HG02571 (cell line): ENCODE measurements at regions not wholly inside any gene's neighbourhood (a gene's known extent, or its start where the extent isn't known, plus 50 kb on each side); places are given as distances from the start of the nearest gene placed in this dataset.
"Not testable (repeated sequence)": the region's sequence is repeated elsewhere in the genome, so short reads cannot be mapped to it uniquely, and the experiment has no call there.

Source experiments
- ATAC-seq: cut with Tn5 transposase; IDR thresholded peaks from one replicate; pipeline ENCODE4 v1.9.1; 2021; ENCODE audit warnings: mild to moderate bottlenecking, moderate library complexity; ENCODE audit not compliant: unreplicated experiment

DNA sequence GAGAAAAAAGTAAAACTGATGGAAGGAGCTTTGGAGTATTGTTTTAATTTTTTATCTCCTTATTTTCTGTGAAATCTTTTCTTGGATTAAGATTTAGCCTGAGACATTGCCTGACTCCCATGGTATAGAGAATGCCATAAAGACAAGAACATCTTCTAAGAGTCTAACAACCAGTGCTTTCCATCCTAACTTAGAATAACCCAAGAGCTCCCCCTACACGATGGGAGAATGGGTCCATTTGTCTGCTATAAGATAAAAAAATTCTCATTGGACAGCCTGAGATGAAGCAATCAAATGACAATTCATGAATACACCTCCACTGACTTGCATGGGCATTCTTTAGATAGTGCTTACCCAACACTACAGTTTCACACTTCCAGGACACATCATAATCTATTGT, 478.1 kb downstream of the TTLL7 start:
- ATAC-seq, result no peak

GRCh38 chr1:83516369-83516768, 482.6 kb downstream of the TTLL7 start:
- ATAC-seq, result no peak

GRCh38 chr1:83515578-83516154, 483.3 kb downstream of the TTLL7 start:
- no peak for ATAC-seq

GRCh38 chr1:83512373-83513193, 486.3 kb downstream of the TTLL7 start:
- no peak for ATAC-seq

GRCh38 chr1:83511146-83511726, 487.7 kb downstream of the TTLL7 start:
- no peak for ATAC-seq

DNA sequence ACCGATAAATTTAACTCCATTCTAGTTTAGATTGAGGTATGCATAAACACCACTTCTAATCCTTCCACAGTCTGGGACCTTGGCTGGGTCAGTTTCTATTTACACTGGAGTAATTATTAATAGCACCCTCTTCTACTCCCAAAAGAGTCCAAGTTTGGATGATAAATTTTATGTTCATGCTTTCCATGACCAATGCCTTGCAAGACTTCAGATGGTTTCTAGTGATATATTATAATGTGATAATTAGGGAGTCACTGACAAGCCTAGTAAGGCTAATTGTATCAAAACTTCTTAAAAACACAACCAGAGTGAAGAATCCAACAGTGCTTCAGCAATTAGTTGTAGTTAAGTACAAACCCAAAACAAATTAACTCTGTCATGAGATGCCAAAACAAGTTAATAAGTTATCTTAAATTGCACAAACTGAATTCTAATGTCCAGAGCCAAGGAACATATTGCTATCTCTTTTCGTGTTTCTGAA, 489.6 kb downstream of the TTLL7 start:
- ATAC-seq, result no peak

- peak; percentile 87 for ATAC-seq
Measured at GRCh38 chr1:83508485-83509151, 490.3 kb downstream of the TTLL7 start.

DNA sequence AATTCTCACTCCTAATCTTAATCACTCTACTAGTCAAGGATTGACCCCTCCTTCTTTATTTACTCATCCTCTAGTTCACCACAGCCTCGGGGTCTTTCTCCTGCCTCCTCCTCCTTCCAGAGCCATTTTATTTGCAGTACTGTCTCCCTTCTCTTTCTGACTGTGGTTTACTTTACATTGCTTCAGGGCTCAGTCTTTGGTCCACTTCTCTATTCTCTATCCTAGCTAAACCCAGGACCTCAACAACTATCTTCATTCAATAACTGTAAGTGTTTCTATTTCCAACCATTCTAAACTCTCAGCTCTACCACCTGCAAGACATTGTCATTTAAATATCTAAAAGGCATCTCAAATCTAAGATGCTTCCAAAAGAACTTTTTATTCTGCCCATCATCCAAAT, 493.8 kb downstream of the TTLL7 start:
- no peak for ATAC-seq

- no peak for ATAC-seq
Measured at GRCh38 chr1:83503153-83503552, 495.8 kb downstream of the TTLL7 start.

DNA sequence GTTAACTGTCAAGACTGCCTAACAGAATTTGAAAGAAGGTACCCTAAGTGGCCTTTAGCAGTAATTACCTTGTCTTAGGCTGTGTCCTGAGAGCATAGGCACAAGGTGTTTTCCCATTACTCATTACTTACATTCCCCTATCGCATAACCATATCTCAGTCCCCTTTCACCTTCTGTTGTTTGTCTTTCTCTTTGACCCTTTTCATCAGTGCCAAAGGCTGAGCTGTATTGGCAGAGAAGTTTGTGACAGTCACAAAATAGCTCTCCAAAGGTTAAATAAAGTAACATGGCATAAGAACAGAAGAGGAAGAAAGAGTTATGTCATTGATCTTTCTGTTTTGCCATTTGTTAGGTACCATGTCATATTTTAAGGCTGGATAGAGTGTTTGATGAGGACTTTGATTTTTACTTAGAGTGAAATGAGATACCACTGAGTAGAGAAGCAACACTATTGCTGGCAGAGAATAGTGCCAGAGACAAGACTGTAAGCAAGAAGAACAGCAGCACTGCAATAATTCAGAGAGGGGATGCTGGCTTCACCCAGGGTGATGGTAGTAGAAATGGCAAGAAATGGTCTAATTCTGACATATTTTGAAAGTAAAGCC, 497.8 kb downstream of the TTLL7 start:
- peak; percentile 91 for ATAC-seq

DNA sequence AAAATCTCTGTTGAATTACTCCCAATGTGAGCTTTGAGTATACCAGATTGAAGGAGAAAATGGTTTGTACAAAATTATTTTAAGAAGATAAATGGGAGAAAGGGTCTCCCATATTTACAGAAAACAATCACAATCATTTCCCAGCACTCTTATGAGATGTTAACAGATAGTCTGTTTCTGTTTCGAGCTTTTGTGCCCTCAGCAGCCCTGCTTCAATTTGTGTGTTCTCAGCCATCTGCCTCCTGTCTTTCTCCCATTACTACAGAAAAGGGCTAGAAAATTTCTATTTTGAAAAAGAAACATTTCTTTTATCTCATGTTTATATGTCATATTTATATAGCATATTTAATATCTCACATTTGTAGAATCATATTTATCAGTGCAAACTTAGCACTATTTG, 498.4 kb downstream of the TTLL7 start:
- no peak for ATAC-seq

GRCh38 chr1:83499998-83500397, 498.9 kb downstream of the TTLL7 start:
- peak; percentile 50 for ATAC-seq

GRCh38 chr1:83497563-83497962, 501.4 kb downstream of the TTLL7 start:
- no peak for ATAC-seq

DNA sequence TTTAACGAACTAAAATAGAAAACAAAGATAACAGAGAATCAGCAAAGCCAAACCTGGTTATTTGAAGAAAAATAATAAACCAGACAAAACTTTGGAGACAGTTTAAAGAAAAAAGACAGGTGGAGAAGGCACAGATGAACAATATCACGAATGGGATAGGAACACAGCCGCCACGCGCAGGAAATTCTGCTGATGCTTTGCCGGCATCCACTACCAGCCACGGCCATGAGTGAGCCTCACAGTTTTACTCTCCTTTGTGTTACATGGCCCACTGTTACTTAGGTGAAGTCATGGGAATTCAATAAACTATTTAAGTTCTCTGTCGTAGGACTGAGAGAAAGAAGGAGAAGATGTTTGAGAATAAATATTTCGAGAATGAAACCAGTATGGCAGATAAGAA, 503.4 kb downstream of the TTLL7 start:
- no peak for ATAC-seq

DNA sequence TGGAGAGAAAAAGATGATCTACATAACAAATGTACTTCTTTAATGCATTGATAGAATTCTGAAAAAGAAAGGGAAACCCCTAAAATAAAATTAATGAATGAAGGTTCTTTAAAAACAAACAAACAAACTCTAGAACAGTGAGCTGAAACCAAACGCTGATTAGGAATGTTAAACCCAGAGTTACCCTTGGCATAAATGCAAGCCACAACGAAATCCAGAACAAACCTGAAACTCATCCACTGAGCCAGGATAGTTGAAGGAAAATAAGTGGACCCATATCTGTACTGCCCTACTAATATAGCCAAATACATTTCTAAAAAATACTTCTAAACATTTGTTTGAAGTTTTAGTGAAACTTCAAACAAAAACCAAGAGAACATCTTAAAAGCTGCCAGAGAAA, 505.3 kb downstream of the TTLL7 start:
- no peak for ATAC-seq

DNA sequence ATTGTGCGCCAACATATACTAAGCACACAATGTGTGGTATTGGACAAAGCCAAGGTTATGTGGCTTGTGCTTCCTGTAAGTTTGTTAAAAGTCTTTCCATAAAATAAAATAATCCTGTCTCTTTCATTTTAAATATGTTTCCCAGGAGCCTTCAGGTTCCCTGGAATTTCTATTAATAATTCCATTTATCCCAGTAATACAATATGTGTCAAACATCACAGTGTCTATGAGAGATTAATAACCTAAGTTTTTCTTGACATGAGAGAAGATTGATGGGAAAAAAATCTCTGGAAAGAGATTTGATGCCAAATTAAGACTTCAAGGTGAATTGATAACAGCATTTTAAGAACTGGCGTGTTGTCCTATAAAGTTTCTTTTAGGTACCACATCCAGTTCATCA, 507.0 kb downstream of the TTLL7 start:
- no peak for ATAC-seq

DNA sequence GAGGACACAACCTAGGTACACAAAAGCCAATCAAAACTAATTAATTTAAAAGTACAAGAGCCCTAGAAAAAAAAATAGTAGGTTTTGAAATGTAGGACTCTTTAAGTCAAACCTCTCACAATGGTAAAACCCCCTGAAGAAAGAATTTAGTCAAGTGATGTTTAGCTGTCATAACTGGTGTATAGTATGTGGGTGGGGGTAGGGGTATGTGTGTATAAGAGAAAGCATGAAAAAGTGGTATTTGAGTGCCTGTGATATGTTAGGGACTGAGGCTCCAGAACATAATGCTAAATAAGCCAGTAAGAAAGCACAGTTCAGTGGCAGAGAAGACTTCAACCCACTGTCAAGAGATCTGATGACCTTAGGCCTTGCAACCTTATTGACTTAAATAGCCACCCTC, 507.9 kb downstream of the TTLL7 start:
- no peak for ATAC-seq

GRCh38 chr1:83488105-83488504, 510.8 kb downstream of the TTLL7 start:
- ATAC-seq, result peak; percentile 92

- ATAC-seq, result peak; percentile 34
Measured at GRCh38 chr1:83487460-83487859, 511.5 kb downstream of the TTLL7 start.

DNA sequence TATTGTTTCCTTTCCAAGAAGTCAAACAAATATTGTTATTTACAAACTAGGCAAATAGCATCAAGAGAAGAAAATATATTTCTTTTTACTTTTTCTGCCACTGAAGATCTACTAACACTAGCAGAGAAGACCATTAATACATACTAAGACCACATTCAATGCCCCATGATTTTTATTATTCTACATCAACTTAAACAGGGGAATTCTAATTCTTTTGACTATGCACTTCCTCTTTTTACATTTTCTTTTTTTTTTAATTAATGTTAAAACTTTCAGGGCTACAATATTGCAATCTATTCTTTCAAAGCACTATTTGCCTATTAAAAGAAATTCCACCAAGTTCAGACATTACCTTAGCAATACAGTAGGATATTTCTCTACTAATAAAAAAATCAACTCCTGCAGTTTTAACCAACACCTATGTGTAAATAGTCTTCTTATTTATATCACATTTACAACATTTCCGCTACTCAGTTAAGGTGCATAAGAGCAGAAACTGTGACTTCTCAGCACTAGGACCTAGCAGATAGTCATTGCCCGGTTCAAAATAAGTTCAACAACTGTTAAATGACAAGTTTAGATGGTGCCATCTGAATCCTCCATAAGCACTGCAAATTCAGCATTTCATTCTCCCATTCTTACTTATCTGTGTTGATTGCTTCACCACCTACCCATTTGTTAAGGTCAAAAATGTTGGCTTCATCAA, 513.5 kb downstream of the TTLL7 start:
- ATAC-seq, result peak; percentile 13

DNA sequence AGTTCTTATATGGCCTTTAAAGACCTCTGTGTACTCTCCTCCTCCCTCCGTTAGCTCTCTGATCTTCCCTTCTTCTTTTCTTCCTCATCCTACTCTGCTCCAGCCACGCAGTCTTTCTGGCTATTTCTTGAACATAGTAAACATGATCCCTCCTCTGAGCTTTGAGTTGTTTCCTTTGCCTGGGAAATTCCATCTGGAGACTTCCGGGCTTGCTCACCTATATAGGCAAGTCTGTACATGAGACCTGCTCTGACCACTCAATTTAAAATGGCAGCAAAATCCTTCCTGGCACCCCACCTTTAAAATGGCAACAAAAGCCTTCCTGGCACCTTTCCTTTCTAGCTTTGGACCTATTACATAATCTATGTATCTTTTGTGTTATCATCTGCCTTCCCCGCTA, 517.6 kb downstream of the TTLL7 start:
- ATAC-seq, result not testable (repeated sequence)
